Kidney capillary endothelial cell (primary cell): ENCODE measurements at regions not wholly inside any gene's neighbourhood (a gene's known extent, or its start where the extent isn't known, plus 50 kb on each side); places are given as distances from the start of the nearest gene placed in this dataset.
A peak's percentile ranks its signal among the peaks of the same experiment; 100 is the strongest.
"Not testable (repeated sequence)": the region's sequence is repeated elsewhere in the genome, so short reads cannot be mapped to it uniquely, and the experiment has no call there.

Experiments used
- DNase-seq: peaks from one replicate; pipeline ENCODE4 v3.0.0-alpha.2; 2018; ENCODE audit warnings: low spot score

- not testable (repeated sequence) for DNase-seq
Measured at GRCh38 chr2:67195327-67195726, 201.8 kb upstream of the ETAA1 start.

GRCh38 chr2:67201521-67201920 lies 195.6 kb upstream of the ETAA1 start:
- DNase-seq, result no peak

GRCh38 chr2:67204349-67204748 lies 192.8 kb upstream of the ETAA1 start:
- no peak for DNase-seq

- DNase-seq, result no peak
Measured at GRCh38 chr2:67208887-67209500, 188.1 kb upstream of the ETAA1 start.

- no peak for DNase-seq
Measured at GRCh38 chr2:67210430-67210829, 186.7 kb upstream of the ETAA1 start.

- DNase-seq, result no peak
Measured at GRCh38 chr2:67212203-67212602, 184.9 kb upstream of the ETAA1 start.

- DNase-seq, result no peak
Measured at GRCh38 chr2:67213270-67213670, 183.9 kb upstream of the ETAA1 start.

GRCh38 chr2:67213677-67214402 lies 183.3 kb upstream of the ETAA1 start:
- DNase-seq, result no peak

- no peak for DNase-seq
Measured at GRCh38 chr2:67214585-67215185, 182.4 kb upstream of the ETAA1 start.

- DNase-seq, result peak; percentile 41
Measured at GRCh38 chr2:67215214-67216055, 181.7 kb upstream of the ETAA1 start.

GRCh38 chr2:67216103-67216502 lies 181.0 kb upstream of the ETAA1 start:
- DNase-seq, result no peak

- DNase-seq, result no peak
Measured at GRCh38 chr2:67216881-67217280, 180.3 kb upstream of the ETAA1 start.

- no peak for DNase-seq
Measured at GRCh38 chr2:67217398-67217797, 179.7 kb upstream of the ETAA1 start.

- DNase-seq, result no peak
Measured at GRCh38 chr2:67218056-67218455, 179.1 kb upstream of the ETAA1 start.

- no peak for DNase-seq
Measured at GRCh38 chr2:67219651-67220050, 177.5 kb upstream of the ETAA1 start.

- DNase-seq, result no peak
Measured at GRCh38 chr2:67221266-67221665, 175.9 kb upstream of the ETAA1 start.

- no peak for DNase-seq
Measured at GRCh38 chr2:67225287-67225973, 171.7 kb upstream of the ETAA1 start.

- no peak for DNase-seq
Measured at GRCh38 chr2:67229706-67230105, 167.4 kb upstream of the ETAA1 start.

GRCh38 chr2:67232936-67233335 lies 164.2 kb upstream of the ETAA1 start:
- DNase-seq, result no peak

- no peak for DNase-seq
Measured at GRCh38 chr2:67234440-67234839, 162.7 kb upstream of the ETAA1 start.

- no peak for DNase-seq
Measured at GRCh38 chr2:67237288-67237687, 159.8 kb upstream of the ETAA1 start.

GRCh38 chr2:67240507-67240906 lies 156.6 kb upstream of the ETAA1 start:
- DNase-seq, result no peak
